ENCODE measurements at regions not wholly inside any gene's neighbourhood (a gene's known extent, or its start where the extent isn't known, plus 50 kb on each side); places are given as distances from the start of the nearest gene placed in this dataset.

- TF ChIP-seq, protein P1, sequence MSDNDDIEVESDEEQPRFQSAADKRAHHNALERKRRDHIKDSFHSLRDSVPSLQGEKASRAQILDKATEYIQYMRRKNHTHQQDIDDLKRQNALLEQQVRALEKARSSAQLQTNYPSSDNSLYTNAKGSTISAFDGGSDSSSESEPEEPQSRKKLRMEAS (IDR thresholded peaks at IDR 0.05): no peak
- TF ChIP-seq EGR1 (IDR thresholded peaks at IDR 0.05) (no peak), ZBTB7A (IDR thresholded peaks at IDR 0.05; ENCODE audit: low read depth) (no peak), TEAD4 (IDR thresholded peaks at IDR 0.05) (no peak), EP300 (IDR thresholded peaks at IDR 0.05; ENCODE audit: borderline replicate concordance) (no peak), CEBPB (IDR thresholded peaks at IDR 0.05) (no peak), CREB1 (IDR thresholded peaks at IDR 0.05; ENCODE audit: low read depth) (no peak), YY1 (IDR thresholded peaks at IDR 0.05; ENCODE audit: low read depth) (no peak)
- TF ChIP-seq, protein P2, sequence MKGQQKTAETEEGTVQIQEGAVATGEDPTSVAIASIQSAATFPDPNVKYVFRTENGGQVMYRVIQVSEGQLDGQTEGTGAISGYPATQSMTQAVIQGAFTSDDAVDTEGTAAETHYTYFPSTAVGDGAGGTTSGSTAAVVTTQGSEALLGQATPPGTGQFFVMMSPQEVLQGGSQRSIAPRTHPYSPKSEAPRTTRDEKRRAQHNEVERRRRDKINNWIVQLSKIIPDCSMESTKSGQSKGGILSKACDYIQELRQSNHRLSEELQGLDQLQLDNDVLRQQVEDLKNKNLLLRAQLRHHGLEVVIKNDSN (IDR thresholded peaks at IDR 0.05): no peak
These were observed 287.5 kb downstream of the DUSP6 start for GRCh38 chr12:89064780-89065179.

GRCh38 chr12:89064151-89064550, 288.1 kb downstream of the DUSP6 start:
- TF ChIP-seq YY1 (IDR thresholded peaks at IDR 0.05; ENCODE audit: low read depth) (no peak), NFIC (IDR thresholded peaks at IDR 0.05) (no peak), TEAD4 (IDR thresholded peaks at IDR 0.05) (no peak), TCF12 (IDR thresholded peaks at IDR 0.05; ENCODE audit: low read depth) (no peak), FOXM1 (IDR thresholded peaks at IDR 0.05; ENCODE audit: borderline replicate concordance, low read depth) (no peak), REST (IDR thresholded peaks at IDR 0.05; ENCODE audit: low read depth) (no peak), CEBPB (IDR thresholded peaks at IDR 0.05) (no peak), TAF1 (IDR thresholded peaks at IDR 0.05; ENCODE audit: low read depth) (no peak), EP300 (IDR thresholded peaks at IDR 0.05; ENCODE audit: borderline replicate concordance) (no peak), RAD21 (IDR thresholded peaks at IDR 0.05; ENCODE audit: low read depth) (no peak)

DNA sequence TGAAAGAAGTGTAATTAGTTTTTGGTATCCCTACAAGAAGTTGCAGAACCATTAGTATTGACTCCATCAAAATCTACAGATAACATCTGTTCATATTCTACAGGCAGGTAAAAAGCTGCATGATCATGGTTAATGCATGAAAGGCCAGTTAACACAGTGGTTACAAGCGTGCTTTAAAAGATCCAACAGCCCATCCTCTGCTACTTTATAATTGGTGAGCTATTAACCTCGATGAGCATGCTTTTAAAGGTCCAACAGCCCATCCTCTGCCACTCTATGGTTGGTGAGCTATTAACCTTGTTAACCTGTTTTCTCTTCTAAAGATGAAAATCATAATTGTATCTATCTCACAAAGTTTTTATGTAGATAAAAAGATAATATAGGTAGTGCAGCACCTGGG, 289.3 kb downstream of the DUSP6 start:
- TF ChIP-seq, protein P1 (IDR thresholded peaks at IDR 0.05): no peak
- TF ChIP-seq CEBPB (IDR thresholded peaks at IDR 0.05) (no peak), EGR1 (IDR thresholded peaks at IDR 0.05) (no peak), TAF1 (IDR thresholded peaks at IDR 0.05; ENCODE audit: low read depth) (no peak), RAD21 (IDR thresholded peaks at IDR 0.05; ENCODE audit: low read depth) (no peak), REST (IDR thresholded peaks at IDR 0.05; ENCODE audit: low read depth) (no peak), NFIC (IDR thresholded peaks at IDR 0.05) (no peak), TEAD4 (IDR thresholded peaks at IDR 0.05) (no peak), TCF12 (IDR thresholded peaks at IDR 0.05; ENCODE audit: low read depth) (no peak), ZBTB7A (IDR thresholded peaks at IDR 0.05; ENCODE audit: low read depth) (no peak), YY1 (IDR thresholded peaks at IDR 0.05; ENCODE audit: low read depth) (no peak), EP300 (IDR thresholded peaks at IDR 0.05; ENCODE audit: borderline replicate concordance) (no peak), FOXM1 (IDR thresholded peaks at IDR 0.05; ENCODE audit: borderline replicate concordance, low read depth) (no peak), CREB1 (IDR thresholded peaks at IDR 0.05; ENCODE audit: low read depth) (no peak)
- TF ChIP-seq, protein P2 (IDR thresholded peaks at IDR 0.05): no peak

DNA sequence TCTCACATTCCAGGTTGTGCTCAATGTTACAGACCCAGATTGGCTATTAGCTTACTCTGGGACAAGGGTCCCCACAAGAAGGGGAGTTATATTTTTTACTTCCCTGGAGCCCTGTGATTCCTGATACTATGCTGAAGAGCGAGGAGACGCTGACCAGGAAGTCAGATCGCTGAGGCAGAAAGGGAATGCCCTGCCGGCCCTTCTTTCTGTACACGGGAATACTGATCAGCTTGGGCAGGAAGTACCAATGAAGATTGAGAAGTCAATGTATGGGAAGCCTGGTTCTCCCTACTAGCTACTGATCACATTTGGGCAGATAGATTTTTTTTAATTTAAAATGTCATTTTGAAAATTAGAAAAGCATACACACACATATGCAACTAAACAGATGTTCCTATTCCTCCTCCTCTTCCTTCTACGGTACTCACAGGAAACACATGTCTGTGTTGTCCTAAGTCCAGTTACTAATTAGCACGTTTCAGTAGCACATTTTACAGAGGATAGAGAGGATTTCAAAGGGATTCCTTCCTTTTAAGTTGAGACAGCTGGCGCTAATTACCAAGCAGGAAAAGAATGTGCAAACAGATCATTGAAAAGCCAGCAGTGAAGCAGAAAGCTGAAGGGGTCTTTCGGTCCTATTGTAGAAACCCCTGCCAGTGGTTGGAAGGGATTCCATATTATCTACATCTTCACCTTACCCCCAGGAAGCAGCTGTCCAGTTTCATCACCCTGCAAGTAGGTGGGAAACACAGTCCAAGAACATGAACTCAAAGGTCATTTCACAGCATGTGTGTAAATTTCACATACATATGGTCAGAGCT, 292.4 kb downstream of the DUSP6 start:
- TF ChIP-seq CEBPB (IDR thresholded peaks at IDR 0.05): no peak
- no peak for TF ChIP-seq TCF12 (IDR thresholded peaks at IDR 0.05; ENCODE audit: low read depth)
- TF ChIP-seq FOXM1 (IDR thresholded peaks at IDR 0.05; ENCODE audit: borderline replicate concordance, low read depth): no peak
- no peak for TF ChIP-seq EGR1 (IDR thresholded peaks at IDR 0.05)
- no peak for TF ChIP-seq TEAD4 (IDR thresholded peaks at IDR 0.05)
- TF ChIP-seq EP300 (IDR thresholded peaks at IDR 0.05; ENCODE audit: borderline replicate concordance): no peak
- no peak for TF ChIP-seq NFIC (IDR thresholded peaks at IDR 0.05)
- TF ChIP-seq RAD21 (IDR thresholded peaks at IDR 0.05; ENCODE audit: low read depth): no peak
- TF ChIP-seq, protein P1 (IDR thresholded peaks at IDR 0.05): no peak
- TF ChIP-seq YY1 (IDR thresholded peaks at IDR 0.05; ENCODE audit: low read depth): no peak
- no peak for TF ChIP-seq REST (IDR thresholded peaks at IDR 0.05; ENCODE audit: low read depth)
- TF ChIP-seq, protein P2 (IDR thresholded peaks at IDR 0.05): no peak
